ENCODE measurements at regions not wholly inside any gene's neighbourhood (a gene's known extent, or its start where the extent isn't known, plus 50 kb on each side); places are given as distances from the start of the nearest gene placed in this dataset.

GRCh38 chr3:135622656-135623055 lies 342.9 kb upstream of the PPP2R3A start:
- H3K4me3 ChIP-seq, result no peak overlapping the region
- H3K27ac ChIP-seq, result no peak overlapping the region
- TF ChIP-seq POLR2A (IDR thresholded peaks at IDR 0.05) (no peak), CTCF (IDR thresholded peaks at IDR 0.05) (no peak)
- no peaks in the 10 kb centered on the region for H3K27me3 ChIP-seq
- H3K36me3 ChIP-seq (ENCODE audit: low read depth, missing control alignments), result no peaks in the 10 kb centered on the region
- no peaks in the 10 kb centered on the region for H3K4me1 ChIP-seq
- intact Hi-C loops (cut with DNase I; ENCODE audit: low total_unique reads), result no loop called here
- H3K9me3 ChIP-seq, result no peaks in the 10 kb centered on the region
- DNase-seq, result no peak

- H3K27me3 ChIP-seq, result no peaks in the 10 kb centered on the region
- H3K27ac ChIP-seq, result no peak overlapping the region
- intact Hi-C loops (cut with DNase I; ENCODE audit: low total_unique reads), result no loop called here
- H3K4me1 ChIP-seq, result no peaks in the 10 kb centered on the region
- TF ChIP-seq CTCF (IDR thresholded peaks at IDR 0.05), result no peak
- no peak for TF ChIP-seq POLR2A (IDR thresholded peaks at IDR 0.05)
- H3K9me3 ChIP-seq, result no peaks in the 10 kb centered on the region
- no peak for DNase-seq
- H3K4me3 ChIP-seq, result no peak overlapping the region
- H3K36me3 ChIP-seq (ENCODE audit: low read depth, missing control alignments), result no peaks in the 10 kb centered on the region
- WGBS, 2 donors, result 89 to 90% methylated on average over 2 of the region's 2 CpGs
Measured at GRCh38 chr3:135623558-135623957, 342.0 kb upstream of the PPP2R3A start.

- H3K36me3 ChIP-seq (ENCODE audit: low read depth, missing control alignments), result no peaks in the 10 kb centered on the region
- no peaks in the 10 kb centered on the region for H3K9me3 ChIP-seq
- H3K4me1 ChIP-seq, result no peaks in the 10 kb centered on the region
- no peak for DNase-seq
- intact Hi-C loops (cut with DNase I; ENCODE audit: low total_unique reads), result no loop called here
- H3K27me3 ChIP-seq, result no peaks in the 10 kb centered on the region
- no peak overlapping the region for H3K27ac ChIP-seq
- WGBS, 2 donors, result 86 to 92% methylated on average over 4 of the region's 4 CpGs
- no peak overlapping the region for H3K4me3 ChIP-seq
- no peak for TF ChIP-seq CTCF (IDR thresholded peaks at IDR 0.05)
- TF ChIP-seq POLR2A (IDR thresholded peaks at IDR 0.05), result no peak
Measured at GRCh38 chr3:135627057-135627456, 338.5 kb upstream of the PPP2R3A start.

- TF ChIP-seq POLR2A (IDR thresholded peaks at IDR 0.05) (no peak), CTCF (IDR thresholded peaks at IDR 0.05) (no peak)
- Histone ChIP-seq H3K4me3 (no peak overlapping the region), H3K4me1 (no peaks in the 10 kb centered on the region), H3K27ac (no peak overlapping the region), H3K36me3 (ENCODE audit: low read depth, missing control alignments) (no peaks in the 10 kb centered on the region), H3K9me3 (no peaks in the 10 kb centered on the region), H3K27me3 (no peaks in the 10 kb centered on the region)
- no peak for DNase-seq
- intact Hi-C loops (cut with DNase I; ENCODE audit: low total_unique reads), result no loop called here
- WGBS, 2 donors, result 55 to 70% methylated on average over 5 of the region's 5 CpGs
Measured at GRCh38 chr3:135629701-135630408, 335.7 kb upstream of the PPP2R3A start.

GRCh38 chr3:135632556-135633065 lies 332.9 kb upstream of the PPP2R3A start:
- no peak for DNase-seq
- Histone ChIP-seq H3K27ac (no peak overlapping the region), H3K36me3 (ENCODE audit: low read depth, missing control alignments) (no peaks in the 10 kb centered on the region), H3K9me3 (no peaks in the 10 kb centered on the region), H3K4me3 (no peak overlapping the region), H3K27me3 (no peaks in the 10 kb centered on the region), H3K4me1 (no peaks in the 10 kb centered on the region)
- intact Hi-C loops (cut with DNase I; ENCODE audit: low total_unique reads), result no loop called here
- TF ChIP-seq POLR2A (IDR thresholded peaks at IDR 0.05) (no peak), CTCF (IDR thresholded peaks at IDR 0.05) (no peak)
- WGBS, 2 donors, result 94% methylated on average over 2 of the region's 2 CpGs
